Karpas-422 (cell line): ENCODE measurements at regions not wholly inside any gene's neighbourhood (a gene's known extent, or its start where the extent isn't known, plus 50 kb on each side); places are given as distances from the start of the nearest gene placed in this dataset.

Experiments
- DNase-seq: peaks from one replicate; pipeline ENCODE4 v3.0.0-alpha.2; 2015
- H2AFZ ChIP-seq: fragments of 200-600 bp; sonication (generic); 2 replicates; pipeline ENCODE4 v1.6.1; 2014; ENCODE audit warnings: antibody characterized with exemption, low read length, mixed read lengths
- H3K27ac ChIP-seq: fragments of 200-600 bp; sonication (generic); 2 replicates; pipeline ENCODE4 v1.5.1; 2014; ENCODE audit warnings: mild to moderate bottlenecking, low read length, moderate library complexity
- H3K27me3 ChIP-seq: fragments of 200-600 bp; sonication (generic); 2 replicates; pipeline ENCODE4 v1.6.1; 2014; ENCODE audit warnings: low read length, mixed read lengths
- H3K36me3 ChIP-seq: fragments of 200-600 bp; sonication (generic); 2 replicates; pipeline ENCODE4 v1.6.1; 2014; ENCODE audit warnings: low read length, mixed read lengths; ENCODE audit not compliant: insufficient read depth
- H3K4me1 ChIP-seq: fragments of 200-600 bp; sonication (generic); 2 replicates; pipeline ENCODE4 v1.6.1; 2014; ENCODE audit warnings: mild to moderate bottlenecking, low read length, mixed read lengths
- H3K4me2 ChIP-seq: fragments of 200-600 bp; sonication (generic); 2 replicates; pipeline ENCODE4 v1.6.1; 2014; ENCODE audit warnings: low read length, low read depth, mild to moderate bottlenecking; ENCODE audit not compliant: poor library complexity, severe bottlenecking
- H3K4me3 ChIP-seq: fragments of 200-600 bp; sonication (generic); 2 replicates; pipeline ENCODE4 v1.5.1; 2014; ENCODE audit warnings: mild to moderate bottlenecking, antibody characterized with exemption, low read length, mixed read lengths
- H3K79me2 ChIP-seq: fragments of 200-600 bp; sonication (generic); 2 replicates; pipeline ENCODE4 v1.6.1; 2014; ENCODE audit warnings: mild to moderate bottlenecking, low read length, mixed read lengths
- H3K9ac ChIP-seq: fragments of 200-600 bp; sonication (generic); 2 replicates; pipeline ENCODE4 v1.6.0; 2014; ENCODE audit warnings: low read length
- H3K9me2 ChIP-seq: fragments of 200-600 bp; sonication (generic), shearing (Covaris generic); replicated peaks from 2 replicates; pipeline ENCODE4 v1.6.0; 2014; ENCODE audit warnings: mild to moderate bottlenecking, low read length, moderate library complexity; ENCODE audit not compliant: insufficient read depth
- H3K9me3 ChIP-seq: fragments of 300-700, 200-600 bp; sonication (generic); 2 replicates; pipeline ENCODE4 v1.6.1; 2014; ENCODE audit warnings: low read length, mixed read lengths
- H4K20me1 ChIP-seq: fragments of 200-600 bp; sonication (generic); 2 replicates; pipeline ENCODE4 v1.6.1; 2014; ENCODE audit warnings: mild to moderate bottlenecking, antibody characterized with exemption, low read length, low read depth; ENCODE audit not compliant: insufficient read depth

- Histone ChIP-seq H3K4me3 (no peak overlapping the region), H3K79me2 (no peaks in the 10 kb centered on the region), H3K36me3 (0 out of 2 replicates have a peak, but pooled peaks cover 1% of the 10 kb centered on the region), H3K4me2 (no peak overlapping the region), H3K9ac (no peak overlapping the region), H2AFZ (peak overlapping the region; percentile 4; the same call in 1 of the 2 replicates), H3K27ac (no peak overlapping the region), H3K9me3 (no peaks in the 10 kb centered on the region), H4K20me1 (no peaks in the 10 kb centered on the region), H3K27me3 (no peaks in the 10 kb centered on the region), H3K4me1 (peaks cover 8% of the 10 kb centered on the region), H3K9me2 (no peaks in the 10 kb centered on the region)
- DNase-seq, result no peak
Measured at GRCh38 chr4:138103597-138104283, 138.4 kb downstream of the SLC7A11 start.

DNA sequence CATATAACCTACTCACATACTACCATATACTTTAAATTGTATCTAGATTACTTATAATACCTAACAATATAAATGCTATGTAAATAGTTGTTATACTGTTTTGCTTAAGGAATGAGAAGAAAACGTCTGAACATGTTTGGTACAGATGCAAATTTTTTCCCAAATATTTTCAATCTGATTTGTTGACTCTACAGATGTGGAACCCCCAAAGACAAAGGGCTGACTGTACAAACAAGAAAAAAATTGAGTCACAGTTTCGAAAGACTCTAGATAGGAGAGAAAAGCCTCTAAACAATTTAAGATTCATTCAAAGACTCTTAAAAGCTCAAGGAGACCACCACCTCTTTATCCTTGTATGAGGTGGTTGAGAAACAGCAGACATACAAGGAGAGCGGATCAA, 142.8 kb downstream of the SLC7A11 start:
- Histone ChIP-seq H3K36me3 (no peaks in the 10 kb centered on the region), H3K9me2 (no peaks in the 10 kb centered on the region), H3K4me2 (no peak overlapping the region), H3K9me3 (no peaks in the 10 kb centered on the region), H3K4me3 (no peak overlapping the region), H3K27me3 (no peaks in the 10 kb centered on the region), H3K27ac (no peak overlapping the region), H3K4me1 (peaks cover 22% of the 10 kb centered on the region), H4K20me1 (no peaks in the 10 kb centered on the region), H3K9ac (no peak overlapping the region), H3K79me2 (no peaks in the 10 kb centered on the region), H2AFZ (no peak overlapping the region)
- DNase-seq, result no peak

- no peak overlapping the region for H3K4me3 ChIP-seq
- no peak overlapping the region for H3K27ac ChIP-seq
- no peaks in the 10 kb centered on the region for H3K79me2 ChIP-seq
- no peaks in the 10 kb centered on the region for H3K27me3 ChIP-seq
- H2AFZ ChIP-seq, result peak overlapping the region; percentile 68
- no peak for DNase-seq
- H3K4me2 ChIP-seq, result peak overlapping the region; percentile 28
- no peaks in the 10 kb centered on the region for H3K9me3 ChIP-seq
- no peaks in the 10 kb centered on the region for H3K36me3 ChIP-seq
- peaks cover 18% of the 10 kb centered on the region for H3K4me1 ChIP-seq
- no peaks in the 10 kb centered on the region for H3K9me2 ChIP-seq
- 0 out of 2 replicates have a peak overlapping the region, but pooled peaks have one; percentile 21 for H3K9ac ChIP-seq
- H4K20me1 ChIP-seq, result no peaks in the 10 kb centered on the region
Measured at GRCh38 chr4:138097912-138098600, 144.1 kb downstream of the SLC7A11 start.

DNA sequence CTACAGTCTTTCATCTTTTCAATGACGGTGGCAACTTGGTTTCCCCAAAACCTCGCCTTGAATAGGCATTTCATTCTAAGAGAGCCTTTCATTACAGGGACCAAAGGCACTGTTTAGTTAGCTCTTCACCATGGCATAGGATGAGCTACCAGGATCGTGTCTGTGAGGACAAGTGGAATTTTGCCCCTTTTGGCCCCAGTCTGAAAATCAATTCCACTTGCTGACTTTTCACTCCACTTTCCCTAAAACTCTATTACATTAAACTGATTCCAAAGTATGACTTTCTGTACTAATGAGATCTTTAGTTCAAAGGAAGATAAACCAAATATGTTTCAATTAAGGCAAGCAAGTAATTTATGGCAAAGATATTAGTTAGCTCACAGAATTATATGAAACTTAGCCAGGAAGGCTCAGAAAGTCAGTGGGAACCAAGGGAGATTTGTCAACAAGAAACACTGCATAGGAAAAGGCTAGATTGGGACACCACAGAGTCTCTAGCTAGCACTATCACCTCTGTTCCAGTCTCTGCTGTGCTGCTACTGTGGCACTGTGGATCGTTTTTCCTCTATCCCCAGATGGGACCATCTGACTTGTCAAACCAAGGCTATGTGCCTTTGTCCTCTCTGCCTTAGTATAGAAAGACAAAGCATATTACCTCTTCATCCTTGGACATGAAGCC, 145.6 kb downstream of the SLC7A11 start:
- Histone ChIP-seq H4K20me1 (no peaks in the 10 kb centered on the region), H3K79me2 (no peaks in the 10 kb centered on the region), H3K9me2 (no peaks in the 10 kb centered on the region), H3K4me3 (no peak overlapping the region), H3K36me3 (no peaks in the 10 kb centered on the region), H3K9ac (no peak overlapping the region), H3K9me3 (no peaks in the 10 kb centered on the region), H3K27ac (no peak overlapping the region), H3K4me2 (no peak overlapping the region), H3K4me1 (peaks cover 18% of the 10 kb centered on the region), H3K27me3 (no peaks in the 10 kb centered on the region), H2AFZ (no peak overlapping the region)
- DNase-seq, result no peak

- no peak for DNase-seq
- Histone ChIP-seq H4K20me1 (no peaks in the 10 kb centered on the region), H3K27me3 (no peaks in the 10 kb centered on the region), H3K79me2 (no peaks in the 10 kb centered on the region), H3K4me3 (no peak overlapping the region), H3K4me1 (peaks cover 20% of the 10 kb centered on the region), H2AFZ (no peak overlapping the region), H3K9me3 (no peaks in the 10 kb centered on the region), H3K36me3 (no peaks in the 10 kb centered on the region), H3K4me2 (no peak overlapping the region), H3K27ac (no peak overlapping the region), H3K9ac (no peak overlapping the region), H3K9me2 (no peaks in the 10 kb centered on the region)
Measured at GRCh38 chr4:138095378-138095777, 146.8 kb downstream of the SLC7A11 start.

- H3K27me3 ChIP-seq, result no peaks in the 10 kb centered on the region
- H3K36me3 ChIP-seq, result no peaks in the 10 kb centered on the region
- no peaks in the 10 kb centered on the region for H4K20me1 ChIP-seq
- no peak overlapping the region for H2AFZ ChIP-seq
- DNase-seq, result no peak
- no peak overlapping the region for H3K27ac ChIP-seq
- peaks cover 5% of the 10 kb centered on the region for H3K4me1 ChIP-seq
- H3K4me3 ChIP-seq, result no peak overlapping the region
- no peaks in the 10 kb centered on the region for H3K79me2 ChIP-seq
- H3K9me3 ChIP-seq, result no peaks in the 10 kb centered on the region
- H3K4me2 ChIP-seq, result no peak overlapping the region
- H3K9me2 ChIP-seq, result no peaks in the 10 kb centered on the region
- H3K9ac ChIP-seq, result no peak overlapping the region
Measured at GRCh38 chr4:138092060-138092459, 150.1 kb downstream of the SLC7A11 start.

- DNase-seq, result no peak
- H3K4me1 ChIP-seq, result peaks cover 5% of the 10 kb centered on the region
- no peak overlapping the region for H3K27ac ChIP-seq
- H3K9me3 ChIP-seq, result no peaks in the 10 kb centered on the region
- H3K79me2 ChIP-seq, result no peaks in the 10 kb centered on the region
- no peaks in the 10 kb centered on the region for H3K9me2 ChIP-seq
- peak overlapping the region; percentile 39 for H3K4me2 ChIP-seq
- no peaks in the 10 kb centered on the region for H4K20me1 ChIP-seq
- no peaks in the 10 kb centered on the region for H3K36me3 ChIP-seq
- no peak overlapping the region for H3K9ac ChIP-seq
- peak overlapping the region; percentile 23; the same call in 1 of the 2 replicates for H2AFZ ChIP-seq
- H3K27me3 ChIP-seq, result no peaks in the 10 kb centered on the region
- H3K4me3 ChIP-seq, result no peak overlapping the region
Measured at GRCh38 chr4:138090918-138091676, 151.1 kb downstream of the SLC7A11 start.
